ENCODE measurements at regions not wholly inside any gene's neighbourhood (a gene's known extent, or its start where the extent isn't known, plus 50 kb on each side); places are given as distances from the start of the nearest gene placed in this dataset.

- TF ChIP-seq CTCF (IDR thresholded peaks at IDR 0.05) (no peak), POLR2AphosphoS5 (IDR thresholded peaks at IDR 0.05) (no peak)
Observed at GRCh38 chr14:47846008-47846407, 170.6 kb upstream of the MDGA2 start.
